GM12872 (cell line): ENCODE measurements at regions not wholly inside any gene's neighbourhood (a gene's known extent, or its start where the extent isn't known, plus 50 kb on each side); places are given as distances from the start of the nearest gene placed in this dataset.

ENCODE experiments used
- CTCF ChIP-seq: IDR thresholded peaks from 3 replicates; pipeline ENCODE4 v1.5.1; 2011; ENCODE audit warnings: low read depth, mild to moderate bottlenecking, low read length, moderate library complexity; ENCODE audit not compliant: insufficient read depth

GRCh38 chr11:10911907-10912306 is 54.1 kb upstream of the ZBED5 start:
- TF ChIP-seq CTCF, result no peak

GRCh38 chr11:10909141-10909883 is 51.5 kb upstream of the ZBED5 start:
- TF ChIP-seq CTCF, result no peak

GRCh38 chr11:10908215-10908951 is 50.5 kb upstream of the ZBED5 start:
- no peak for TF ChIP-seq CTCF
